NCI-H526 (cell line): ENCODE measurements at regions not wholly inside any gene's neighbourhood (a gene's known extent, or its start where the extent isn't known, plus 50 kb on each side); places are given as distances from the start of the nearest gene placed in this dataset.
"Not testable (repeated sequence)": the region's sequence is repeated elsewhere in the genome, so short reads cannot be mapped to it uniquely, and the experiment has no call there.

ENCODE experiments used
- DNase-seq, 2 experiments: peaks; one replicate each; lab custom pipeline; 2025; lab: John Stamatoyannopoulos, UW

DNA sequence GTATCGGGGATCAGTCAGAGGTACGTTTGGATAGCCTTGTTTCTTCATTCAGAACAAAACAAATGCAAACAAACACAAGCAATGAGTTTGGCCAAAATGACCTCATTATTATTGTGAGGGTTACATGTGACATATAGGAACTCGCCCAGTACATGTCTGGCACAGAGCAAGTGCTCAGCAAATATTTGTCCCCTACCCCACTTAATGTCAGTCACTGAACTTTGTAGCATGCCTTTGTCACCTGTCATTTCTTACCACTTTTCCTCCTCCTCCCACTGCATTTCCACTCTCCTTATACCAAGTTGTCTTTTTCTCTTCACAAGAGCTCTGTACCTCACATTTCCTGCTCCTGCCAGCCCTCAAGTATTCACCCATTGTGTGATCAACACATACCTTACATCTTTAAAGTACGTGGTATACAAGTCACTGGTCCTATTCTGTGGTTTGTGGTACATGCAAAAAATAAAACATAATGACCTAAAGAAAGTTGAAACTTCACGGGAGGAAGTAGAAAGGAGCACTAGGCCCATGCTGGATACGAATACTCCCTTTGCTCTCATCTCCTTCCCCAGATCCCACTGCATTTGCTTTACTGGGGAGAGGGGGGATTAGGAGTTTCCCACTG lies 236.0 kb downstream of the INHBA start:
- no peak for DNase-seq

GRCh38 chr7:41465571-41465970 lies 237.3 kb downstream of the INHBA start:
- no peak for DNase-seq

- DNase-seq, result no peak
Measured at GRCh38 chr7:41463770-41464470, 239.0 kb downstream of the INHBA start.

GRCh38 chr7:41459623-41460261 lies 243.1 kb downstream of the INHBA start:
- no peak for DNase-seq

GRCh38 chr7:41459183-41459582 lies 243.7 kb downstream of the INHBA start:
- no peak for DNase-seq

DNA sequence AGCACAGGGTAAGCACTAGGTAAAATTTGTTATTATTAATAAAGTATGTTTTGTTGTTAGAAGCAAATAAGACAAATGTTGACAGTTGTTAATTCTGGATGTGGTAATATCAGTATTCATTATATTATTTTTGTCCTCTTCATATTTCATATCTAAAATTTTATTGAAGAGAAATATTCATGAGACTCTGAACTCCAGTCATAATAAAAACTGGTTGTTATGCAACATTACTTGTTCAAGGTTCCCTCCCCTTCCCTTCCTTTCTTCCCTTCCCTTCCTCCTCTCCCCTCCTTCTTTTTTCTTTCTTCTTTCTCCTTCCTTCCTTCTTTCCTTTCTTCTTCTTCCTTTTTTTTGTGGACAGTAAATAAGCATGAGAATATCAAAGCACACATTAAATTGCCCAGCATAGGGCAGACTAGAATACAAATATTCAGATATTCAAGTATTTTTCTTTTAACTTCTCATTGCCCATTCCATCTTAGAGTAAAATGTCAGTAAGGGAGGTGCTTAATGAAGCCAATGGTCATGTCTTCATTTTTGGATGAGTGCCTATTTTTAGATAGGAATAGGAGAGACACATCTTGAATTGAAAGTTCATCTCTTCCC lies 245.0 kb downstream of the INHBA start:
- DNase-seq, result no peak

DNA sequence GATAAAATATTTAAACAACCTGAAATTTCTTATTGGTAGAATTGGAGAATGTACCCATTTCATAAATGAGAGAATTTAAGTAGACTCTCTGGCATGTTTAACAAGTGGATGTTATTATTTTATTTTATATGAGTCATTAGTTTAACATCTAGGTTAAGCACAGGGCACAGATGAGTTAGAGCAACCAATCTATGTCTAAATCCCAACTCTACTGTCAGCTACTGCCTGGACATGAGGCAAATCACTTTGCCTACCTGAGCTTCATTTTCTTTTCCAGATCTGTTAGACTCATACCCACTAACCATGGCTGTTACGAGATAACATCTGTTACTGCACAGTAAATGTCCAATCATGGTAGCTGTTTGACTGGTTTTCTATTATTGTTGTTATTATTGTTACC lies 251.1 kb downstream of the INHBA start:
- DNase-seq, result no peak

DNA sequence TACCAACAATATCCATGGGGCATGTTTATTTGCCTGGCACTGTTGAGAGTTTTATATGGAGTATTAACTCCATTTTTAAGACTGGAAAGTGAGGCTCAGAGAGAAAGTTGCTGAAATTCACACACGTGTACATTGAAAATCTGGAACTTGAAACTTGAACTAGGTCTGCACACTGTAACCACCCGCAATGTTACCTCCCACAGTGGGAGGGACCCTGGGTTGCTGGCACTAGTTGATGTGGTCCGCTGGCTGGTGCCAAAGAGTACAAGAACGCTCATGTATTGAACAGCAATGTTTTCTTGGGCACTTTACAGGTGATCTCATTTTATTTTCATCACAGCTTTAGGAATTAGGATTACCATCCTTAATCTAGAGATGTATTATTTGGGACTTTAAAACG lies 253.2 kb downstream of the INHBA start:
- no peak for DNase-seq

DNA sequence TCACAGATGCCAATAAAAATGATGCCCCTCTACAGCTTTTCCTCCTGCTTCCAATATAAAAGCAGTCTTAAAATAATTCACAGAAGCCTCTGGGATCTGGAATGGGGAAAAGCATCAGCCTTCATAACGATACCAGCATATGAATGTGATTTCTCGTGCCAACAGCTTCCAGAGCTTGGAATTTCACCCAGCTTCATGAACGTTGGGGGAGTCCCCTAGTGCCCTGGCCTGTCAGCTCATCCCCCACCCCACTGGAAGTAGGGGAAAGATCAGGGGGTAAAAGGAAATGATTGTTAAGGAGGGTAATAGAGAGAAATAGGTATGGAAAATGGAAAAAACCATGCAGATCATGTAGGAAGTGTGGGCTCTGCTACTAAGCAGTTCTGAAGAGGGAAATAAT lies 253.6 kb downstream of the INHBA start:
- no peak for DNase-seq

DNA sequence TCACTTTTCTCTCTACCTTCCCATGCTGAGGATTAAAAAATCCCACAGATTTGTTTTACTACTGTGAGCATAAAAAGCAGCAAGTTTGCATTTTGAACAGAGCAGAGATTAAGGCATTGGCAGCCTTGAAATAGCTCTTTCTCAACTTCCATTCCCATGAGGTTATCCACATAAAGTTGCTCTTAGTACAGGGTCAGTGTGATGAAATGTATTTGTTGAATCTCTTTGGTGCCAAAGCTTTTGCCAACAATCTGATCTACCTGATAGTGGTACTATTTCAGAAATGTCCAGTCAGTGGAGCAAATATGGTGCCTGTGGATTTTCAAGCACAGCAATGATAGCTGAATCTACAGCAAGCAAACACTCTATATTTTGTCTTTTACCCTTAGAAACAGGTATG lies 254.8 kb downstream of the INHBA start:
- no peak for DNase-seq

- DNase-seq, result no peak
Measured at GRCh38 chr7:41447450-41448042, 255.3 kb downstream of the INHBA start.

GRCh38 chr7:41446606-41447449 lies 256.1 kb downstream of the INHBA start:
- no peak for DNase-seq

GRCh38 chr7:41445946-41446345 lies 256.9 kb downstream of the INHBA start:
- DNase-seq, result no peak

DNA sequence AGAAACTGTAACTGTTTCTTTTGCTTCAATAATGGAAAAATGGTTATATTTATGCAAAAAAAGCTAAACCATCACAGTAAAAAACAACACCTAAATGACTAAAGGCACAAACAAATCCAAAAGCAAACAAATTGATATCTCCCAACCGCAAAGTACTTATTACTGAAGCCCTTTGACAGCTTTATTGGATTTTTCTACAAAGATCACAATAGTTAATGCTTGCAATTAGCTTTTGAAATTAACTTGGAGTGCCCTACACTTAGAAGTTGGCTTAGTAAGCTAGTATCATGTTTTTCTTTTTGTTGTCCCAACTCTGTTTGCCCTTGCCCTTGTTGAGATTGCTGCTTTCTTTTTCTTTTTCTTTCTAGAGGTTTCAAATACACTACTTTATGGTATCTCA lies 257.5 kb downstream of the INHBA start:
- DNase-seq, result no peak

- DNase-seq, result no peak
Measured at GRCh38 chr7:41439515-41439879, 263.4 kb downstream of the INHBA start.

GRCh38 chr7:41438705-41439514 lies 264.0 kb downstream of the INHBA start:
- no peak for DNase-seq

GRCh38 chr7:41437257-41438196 lies 265.4 kb downstream of the INHBA start:
- no peak for DNase-seq

DNA sequence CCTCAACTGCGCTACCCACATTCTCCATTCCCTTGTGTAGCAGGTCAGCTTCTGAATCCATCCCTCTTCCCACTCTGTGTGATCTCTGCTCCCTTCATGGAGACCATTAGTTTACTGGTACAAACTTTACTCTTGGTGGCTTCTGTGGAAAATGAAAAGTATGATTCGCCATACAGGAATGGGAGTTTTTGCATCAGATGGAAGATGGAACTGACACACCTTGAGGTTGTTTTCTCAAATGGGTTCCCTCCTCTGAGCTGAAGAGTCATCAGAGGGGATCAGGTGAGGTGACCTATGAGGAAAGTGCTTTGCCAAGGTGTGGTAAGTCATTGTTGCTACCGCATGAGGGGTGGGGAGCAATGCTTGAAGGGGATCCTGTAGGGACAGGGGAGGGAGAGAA lies 266.8 kb downstream of the INHBA start:
- no peak for DNase-seq

DNA sequence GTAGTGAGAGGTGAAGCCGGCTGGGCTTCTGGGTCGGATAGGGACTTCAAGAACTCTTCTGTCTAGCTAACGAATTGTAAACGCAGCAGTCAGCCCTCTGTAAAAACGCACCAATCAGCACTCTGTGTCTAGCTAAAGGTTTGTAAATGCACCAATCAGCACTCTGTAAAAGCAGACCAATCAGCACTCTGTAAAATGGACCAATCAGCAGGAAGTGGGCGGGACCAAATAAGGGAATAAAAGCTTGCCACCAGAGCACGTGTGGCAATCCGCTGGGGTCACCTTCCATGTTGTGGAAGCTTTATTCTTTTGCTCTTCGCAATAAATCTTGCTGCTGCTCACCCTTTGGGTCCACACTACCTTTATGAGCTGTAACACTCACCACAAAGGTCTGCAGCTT lies 267.9 kb downstream of the INHBA start:
- not testable (repeated sequence) for DNase-seq

DNA sequence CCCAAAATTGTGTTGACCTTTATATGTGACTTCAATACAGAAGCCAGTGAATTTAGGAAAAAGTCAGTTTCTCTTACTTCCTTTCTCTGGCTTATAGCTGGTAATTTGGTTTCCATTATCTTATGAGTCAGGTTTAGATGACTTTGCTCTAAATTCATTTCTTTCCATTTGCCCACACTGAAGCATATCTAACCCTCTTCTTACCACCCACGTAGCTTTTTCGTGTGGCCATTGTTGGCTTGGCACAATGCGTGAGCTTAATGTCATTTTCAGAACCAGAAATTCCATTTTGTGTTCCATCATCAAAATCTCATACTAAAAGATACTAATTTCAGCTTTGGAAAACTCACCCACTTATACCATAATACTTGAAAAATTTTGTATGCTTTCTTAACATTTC lies 271.2 kb downstream of the INHBA start:
- DNase-seq, result no peak
